HL-60 (cell line): ENCODE measurements at regions not wholly inside any gene's neighbourhood (a gene's known extent, or its start where the extent isn't known, plus 50 kb on each side); places are given as distances from the start of the nearest gene placed in this dataset.

Experiments used
- DNase-seq, 2 experiments: peaks; one replicate each; pipeline ENCODE4 v3.0.0-alpha.2; 2010 to 2020; ENCODE audit warnings: low read depth in 1 of 2, low spot score in 1 of 2
- H3K27ac ChIP-seq: fragments of 250-450 bp; sonication (Bioruptor Pico); replicated peaks from 2 replicates; pipeline ENCODE4 v1.5.1; 2020; ENCODE audit warnings: mild to moderate bottlenecking, moderate library complexity
- H3K27me3 ChIP-seq: fragments of 250-450 bp; sonication (Bioruptor Pico); 2 replicates; pipeline ENCODE4 v1.5.1; 2021; ENCODE audit warnings: mild to moderate bottlenecking, moderate library complexity; ENCODE audit not compliant: insufficient read depth, poor library complexity, severe bottlenecking
- H3K4me3 ChIP-seq: replicated peaks from 2 replicates; pipeline ENCODE4 v1.5.1; 2011; ENCODE audit warnings: mild to moderate bottlenecking, control low read depth, low read length; ENCODE audit not compliant: insufficient read depth
- CTCF ChIP-seq: IDR thresholded peaks from one replicate; pipeline ENCODE4 v1.5.1; 2011; ENCODE audit warnings: low read length, control low read depth, inconsistent platforms; ENCODE audit not compliant: insufficient read depth
- GABPA ChIP-seq: IDR thresholded peaks from 2 replicates; pipeline ENCODE4 v1.6.1; 2012; ENCODE audit warnings: low read depth
- POLR2AphosphoS5 ChIP-seq: IDR thresholded peaks from 2 replicates; pipeline ENCODE4 v1.6.1; 2012; ENCODE audit warnings: low read depth
- SPI1 ChIP-seq: IDR thresholded peaks from 2 replicates; pipeline ENCODE4 v1.6.1; 2012; ENCODE audit warnings: low read depth, mild to moderate bottlenecking, borderline replicate concordance
- TF ChIP-seq, protein P1 (sequence below): IDR thresholded peaks from 2 replicates; pipeline ENCODE4 v1.6.1; 2012; ENCODE audit warnings: low read depth; ENCODE audit not compliant: insufficient replicate concordance

- DNase-seq: no peak
- H3K27me3 ChIP-seq: no peaks in the 10 kb centered on the region
- H3K27ac ChIP-seq: no peak overlapping the region
- no peak overlapping the region for H3K4me3 ChIP-seq
- TF ChIP-seq SPI1: no peak
- TF ChIP-seq, protein P1, sequence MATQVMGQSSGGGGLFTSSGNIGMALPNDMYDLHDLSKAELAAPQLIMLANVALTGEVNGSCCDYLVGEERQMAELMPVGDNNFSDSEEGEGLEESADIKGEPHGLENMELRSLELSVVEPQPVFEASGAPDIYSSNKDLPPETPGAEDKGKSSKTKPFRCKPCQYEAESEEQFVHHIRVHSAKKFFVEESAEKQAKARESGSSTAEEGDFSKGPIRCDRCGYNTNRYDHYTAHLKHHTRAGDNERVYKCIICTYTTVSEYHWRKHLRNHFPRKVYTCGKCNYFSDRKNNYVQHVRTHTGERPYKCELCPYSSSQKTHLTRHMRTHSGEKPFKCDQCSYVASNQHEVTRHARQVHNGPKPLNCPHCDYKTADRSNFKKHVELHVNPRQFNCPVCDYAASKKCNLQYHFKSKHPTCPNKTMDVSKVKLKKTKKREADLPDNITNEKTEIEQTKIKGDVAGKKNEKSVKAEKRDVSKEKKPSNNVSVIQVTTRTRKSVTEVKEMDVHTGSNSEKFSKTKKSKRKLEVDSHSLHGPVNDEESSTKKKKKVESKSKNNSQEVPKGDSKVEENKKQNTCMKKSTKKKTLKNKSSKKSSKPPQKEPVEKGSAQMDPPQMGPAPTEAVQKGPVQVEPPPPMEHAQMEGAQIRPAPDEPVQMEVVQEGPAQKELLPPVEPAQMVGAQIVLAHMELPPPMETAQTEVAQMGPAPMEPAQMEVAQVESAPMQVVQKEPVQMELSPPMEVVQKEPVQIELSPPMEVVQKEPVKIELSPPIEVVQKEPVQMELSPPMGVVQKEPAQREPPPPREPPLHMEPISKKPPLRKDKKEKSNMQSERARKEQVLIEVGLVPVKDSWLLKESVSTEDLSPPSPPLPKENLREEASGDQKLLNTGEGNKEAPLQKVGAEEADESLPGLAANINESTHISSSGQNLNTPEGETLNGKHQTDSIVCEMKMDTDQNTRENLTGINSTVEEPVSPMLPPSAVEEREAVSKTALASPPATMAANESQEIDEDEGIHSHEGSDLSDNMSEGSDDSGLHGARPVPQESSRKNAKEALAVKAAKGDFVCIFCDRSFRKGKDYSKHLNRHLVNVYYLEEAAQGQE: no peak
- TF ChIP-seq GABPA: no peak
- no peak for TF ChIP-seq POLR2AphosphoS5
- no peak for TF ChIP-seq CTCF
Observed at GRCh38 chr2:3129867-3130266, 247.8 kb downstream of the EIPR1 start.

DNA sequence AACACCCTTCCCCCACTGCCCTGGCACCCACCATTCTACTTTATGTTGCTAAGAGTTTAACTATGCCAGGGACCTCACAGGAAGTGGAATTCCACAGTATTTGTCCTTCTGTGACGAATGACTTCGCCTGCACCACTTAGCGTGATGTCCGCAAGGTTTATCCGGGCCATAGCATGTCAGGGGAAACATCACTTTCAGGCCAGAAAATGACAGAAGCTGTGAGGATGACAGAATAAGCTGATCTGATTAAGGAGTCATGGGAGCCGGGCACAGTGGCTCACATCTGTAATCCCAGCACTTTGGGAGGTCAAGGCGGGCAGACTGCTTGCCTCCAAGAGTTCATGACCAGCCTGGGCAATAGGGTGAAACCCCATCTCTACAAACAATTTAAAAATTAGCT lies 248.8 kb downstream of the EIPR1 start:
- H3K4me3 ChIP-seq: no peak overlapping the region
- TF ChIP-seq SPI1: no peak
- no peak for TF ChIP-seq CTCF
- TF ChIP-seq POLR2AphosphoS5: no peak
- TF ChIP-seq GABPA: no peak
- TF ChIP-seq, protein P1: no peak
- no peak overlapping the region for H3K27ac ChIP-seq
- no peaks in the 10 kb centered on the region for H3K27me3 ChIP-seq
- DNase-seq: no peak

DNA sequence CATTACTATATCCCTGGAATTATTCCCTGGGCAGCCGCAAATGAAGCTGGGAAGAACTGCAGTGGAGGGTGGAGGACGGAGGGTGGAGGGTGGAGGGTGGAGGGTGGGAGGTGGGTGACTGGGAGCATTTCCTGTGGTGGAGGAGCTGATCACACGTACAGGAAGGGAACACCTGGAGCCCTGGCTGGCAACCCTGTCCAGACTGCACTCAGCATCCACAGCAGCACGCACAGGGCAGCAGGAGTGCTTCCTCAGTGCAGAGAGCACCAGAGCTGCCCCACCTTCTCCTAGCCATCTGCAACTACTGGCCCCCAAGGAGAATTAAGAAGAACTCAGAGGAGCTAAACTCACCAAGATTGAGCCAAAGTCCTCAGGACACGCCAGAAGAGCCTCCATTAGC lies 249.9 kb downstream of the EIPR1 start:
- no peak for TF ChIP-seq POLR2AphosphoS5
- TF ChIP-seq GABPA: no peak
- TF ChIP-seq CTCF: no peak
- TF ChIP-seq SPI1: no peak
- TF ChIP-seq, protein P1: no peak
- Histone ChIP-seq H3K4me3 (no peak overlapping the region), H3K27ac (no peak overlapping the region), H3K27me3 (no peaks in the 10 kb centered on the region)
- no peak for DNase-seq
